Lung microvascular endothelial cell (primary cell): ENCODE measurements at regions not wholly inside any gene's neighbourhood (a gene's known extent, or its start where the extent isn't known, plus 50 kb on each side); places are given as distances from the start of the nearest gene placed in this dataset.

Source experiments
- DNase-seq, 2 donors: peaks; one replicate each; pipeline versions ENCODE4 v3.0.0 to v3.0.0-alpha.2; 2010; ENCODE audit warnings: low read depth in 2 of 2

GRCh38 chr17:77439189-77440018 is 298.6 kb downstream of the SEC14L1 start:
- no peak for DNase-seq

- no peak for DNase-seq
Measured at GRCh38 chr17:77440560-77440981, 299.8 kb downstream of the SEC14L1 start.

- no peak for DNase-seq
Measured at GRCh38 chr17:77441130-77441920, 300.6 kb downstream of the SEC14L1 start.

- no peak for DNase-seq
Measured at GRCh38 chr17:77441940-77442339, 301.2 kb downstream of the SEC14L1 start.

GRCh38 chr17:77442976-77443747 is 302.4 kb downstream of the SEC14L1 start:
- no peak for DNase-seq

- DNase-seq: no peak
Measured at GRCh38 chr17:77443748-77444260, 303.0 kb downstream of the SEC14L1 start.

- DNase-seq: no peak
Measured at GRCh38 chr17:77444628-77444983, 303.8 kb downstream of the SEC14L1 start.

- peak; percentile 55 to 80 for DNase-seq
Measured at GRCh38 chr17:77444984-77445759, 304.4 kb downstream of the SEC14L1 start.

- DNase-seq: peak; percentile 58 to 71
Measured at GRCh38 chr17:77445760-77446532, 305.2 kb downstream of the SEC14L1 start.

GRCh38 chr17:77446940-77447634 is 306.3 kb downstream of the SEC14L1 start:
- no peak for DNase-seq

GRCh38 chr17:77449373-77449907 is 308.7 kb downstream of the SEC14L1 start:
- no peak for DNase-seq

GRCh38 chr17:77449908-77450741 is 309.4 kb downstream of the SEC14L1 start:
- DNase-seq: peak; percentile 46 to 55

GRCh38 chr17:77450742-77451244 is 310.0 kb downstream of the SEC14L1 start:
- no peak for DNase-seq

GRCh38 chr17:77451245-77451893 is 310.6 kb downstream of the SEC14L1 start:
- DNase-seq: peak; percentile 65 to 76

GRCh38 chr17:77451894-77452852 is 311.4 kb downstream of the SEC14L1 start:
- DNase-seq: peak; percentile 72 to 75

GRCh38 chr17:77453613-77454241 is 313.0 kb downstream of the SEC14L1 start:
- peak; percentile 25 to 33 for DNase-seq
